Esophagus squamous epithelium (tissue), 5 donors: ENCODE measurements at regions not wholly inside any gene's neighbourhood (a gene's known extent, or its start where the extent isn't known, plus 50 kb on each side); places are given as distances from the start of the nearest gene placed in this dataset.

ENCODE experiments used
- DNase-seq: peaks from one replicate; lab custom pipeline; 2025; lab: John Stamatoyannopoulos, UW
- H3K27ac ChIP-seq, 4 donors: fragments of 200-600 bp; sonication (generic); one replicate each; pipeline ENCODE4 v1.5.1; 2016 to 2019; ENCODE audit warnings: mild to moderate bottlenecking in 1 of 4
- H3K27me3 ChIP-seq, 4 donors: fragments of 200-600 bp; sonication (generic); 1 replicate in 3 of 4; 2 replicates in 1 of 4; pipeline versions ENCODE4 v1.5.1 to v1.6.0; 2017 to 2021; ENCODE audit warnings: antibody characterized with exemption in 1 of 4
- H3K36me3 ChIP-seq, 3 donors: fragments of 200-600 bp; sonication (generic); one replicate each; pipeline ENCODE4 v1.5.1; 2016 to 2019
- H3K4me1 ChIP-seq, 3 donors: fragments of 200-600 bp; sonication (generic); one replicate each; pipeline ENCODE4 v1.5.1; 2017 to 2019
- H3K4me3 ChIP-seq, 4 donors: fragments of 200-600 bp; sonication (generic); 1 replicate in 3 of 4; 2 replicates in 1 of 4; pipeline ENCODE4 v1.5.1; 2016 to 2019; ENCODE audit warnings: mild to moderate bottlenecking in 2 of 4, moderate library complexity in 1 of 4
- H3K9me3 ChIP-seq, 3 donors: fragments of 200-600 bp; sonication (generic); one replicate each; pipeline ENCODE4 v1.5.1; 2016 to 2019
- POLR2A ChIP-seq, 4 donors: fragments of 450-650 bp; IDR thresholded peaks; one replicate each; pipeline ENCODE4 v1.6.1; 2017; ENCODE audit warnings: antibody characterized with exemption in 4 of 4, mild to moderate bottlenecking in 4 of 4, moderate library complexity in 3 of 4
- WGBS, 2 donors: methylation state at CpG; one replicate each; pipeline ENCODE4 v1.1.5; 2018; 5-methylcytosine and 5-hydroxymethylcytosine counted together
- intact Hi-C: fragments of 100-400 bp; cut with DNase I; formaldehyde crosslinking; loops from one replicate; pipeline ENCODE4 v1.15.0; 2022
- TF ChIP-seq, protein P1 (sequence below), 6 experiments: fragments of 450-650 bp in 4 of 6; fragments of 200-600 bp in 2 of 6; sonication (generic) in 2 of 6; IDR thresholded peaks; one replicate each; pipeline ENCODE4 v1.5.1; 2016 to 2019; ENCODE audit warnings: antibody characterized with exemption in 6 of 6, mild to moderate bottlenecking in 4 of 6, moderate library complexity in 4 of 6
- donor health status: DM: yes; HTN: yes; CAD: no.

DNA sequence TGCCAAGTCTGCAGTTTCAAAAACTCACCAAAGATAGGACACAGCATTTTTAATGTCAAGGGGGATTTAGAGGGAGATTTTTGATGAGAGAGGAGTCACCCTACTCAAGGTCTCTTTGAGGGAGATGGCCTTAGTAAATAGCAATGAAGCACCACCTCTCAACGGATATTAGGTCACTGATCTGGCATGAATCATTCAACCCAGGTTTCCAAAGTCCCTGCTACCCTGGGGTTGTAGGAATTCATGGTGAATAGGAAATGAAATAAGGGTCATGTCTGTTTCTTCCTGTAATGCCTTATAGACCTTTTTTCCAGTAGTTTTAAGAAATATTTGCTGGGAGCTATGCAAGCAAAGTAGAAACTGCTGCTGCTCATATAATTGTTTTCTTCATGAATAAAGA lies 2154.9 kb downstream of the LRRC4C start:
- 33 to 57% methylated on average over 1 of the region's 1 CpG for WGBS, 2 donors
- DNase-seq = no peak
- H3K9me3 ChIP-seq = peaks cover 0 to 9% (median 0%) of the 10 kb centered on the region in 3 donors
- intact Hi-C loops = no loop called here
- no peaks in the 10 kb centered on the region for H3K36me3 ChIP-seq
- no peaks in the 10 kb centered on the region for H3K27me3 ChIP-seq
- H3K27ac ChIP-seq = no peak overlapping the region
- no peaks in the 10 kb centered on the region for H3K4me1 ChIP-seq
- TF ChIP-seq, protein P1, sequence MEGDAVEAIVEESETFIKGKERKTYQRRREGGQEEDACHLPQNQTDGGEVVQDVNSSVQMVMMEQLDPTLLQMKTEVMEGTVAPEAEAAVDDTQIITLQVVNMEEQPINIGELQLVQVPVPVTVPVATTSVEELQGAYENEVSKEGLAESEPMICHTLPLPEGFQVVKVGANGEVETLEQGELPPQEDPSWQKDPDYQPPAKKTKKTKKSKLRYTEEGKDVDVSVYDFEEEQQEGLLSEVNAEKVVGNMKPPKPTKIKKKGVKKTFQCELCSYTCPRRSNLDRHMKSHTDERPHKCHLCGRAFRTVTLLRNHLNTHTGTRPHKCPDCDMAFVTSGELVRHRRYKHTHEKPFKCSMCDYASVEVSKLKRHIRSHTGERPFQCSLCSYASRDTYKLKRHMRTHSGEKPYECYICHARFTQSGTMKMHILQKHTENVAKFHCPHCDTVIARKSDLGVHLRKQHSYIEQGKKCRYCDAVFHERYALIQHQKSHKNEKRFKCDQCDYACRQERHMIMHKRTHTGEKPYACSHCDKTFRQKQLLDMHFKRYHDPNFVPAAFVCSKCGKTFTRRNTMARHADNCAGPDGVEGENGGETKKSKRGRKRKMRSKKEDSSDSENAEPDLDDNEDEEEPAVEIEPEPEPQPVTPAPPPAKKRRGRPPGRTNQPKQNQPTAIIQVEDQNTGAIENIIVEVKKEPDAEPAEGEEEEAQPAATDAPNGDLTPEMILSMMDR (IDR thresholded peaks at IDR 0.05) = no peak
- TF ChIP-seq POLR2A (IDR thresholded peaks at IDR 0.05) = no peak
- no peak overlapping the region for H3K4me3 ChIP-seq

DNA sequence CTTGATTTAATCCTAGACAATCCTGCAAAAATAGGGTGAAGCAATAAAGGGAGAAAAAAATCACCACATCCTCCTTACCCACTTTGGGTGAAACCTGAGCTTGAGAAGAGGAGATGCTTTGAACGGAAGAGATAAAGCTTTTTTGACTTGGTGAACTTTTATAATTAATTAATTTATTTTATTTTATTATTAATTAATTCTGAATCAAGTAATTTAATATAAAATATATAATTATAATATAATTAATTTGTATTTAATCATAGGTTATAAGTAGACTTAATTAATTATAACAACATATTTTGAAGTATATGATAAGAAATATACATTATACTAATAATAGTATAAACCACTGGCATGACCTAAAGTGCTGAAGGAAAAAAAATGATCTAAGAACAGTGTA lies 2164.8 kb downstream of the LRRC4C start:
- intact Hi-C loops = no loop called here
- WGBS, 2 donors = 71 to 73% methylated on average over 1 of the region's 1 CpG
- no peak overlapping the region for H3K27ac ChIP-seq
- no peaks in the 10 kb centered on the region for H3K9me3 ChIP-seq
- H3K36me3 ChIP-seq = no peaks in the 10 kb centered on the region
- H3K4me1 ChIP-seq = no peaks in the 10 kb centered on the region
- no peak for DNase-seq
- H3K4me3 ChIP-seq = no peak overlapping the region
- no peaks in the 10 kb centered on the region for H3K27me3 ChIP-seq
- no peak for TF ChIP-seq POLR2A (IDR thresholded peaks at IDR 0.05)
- TF ChIP-seq, protein P1 (IDR thresholded peaks at IDR 0.05) = no peak

DNA sequence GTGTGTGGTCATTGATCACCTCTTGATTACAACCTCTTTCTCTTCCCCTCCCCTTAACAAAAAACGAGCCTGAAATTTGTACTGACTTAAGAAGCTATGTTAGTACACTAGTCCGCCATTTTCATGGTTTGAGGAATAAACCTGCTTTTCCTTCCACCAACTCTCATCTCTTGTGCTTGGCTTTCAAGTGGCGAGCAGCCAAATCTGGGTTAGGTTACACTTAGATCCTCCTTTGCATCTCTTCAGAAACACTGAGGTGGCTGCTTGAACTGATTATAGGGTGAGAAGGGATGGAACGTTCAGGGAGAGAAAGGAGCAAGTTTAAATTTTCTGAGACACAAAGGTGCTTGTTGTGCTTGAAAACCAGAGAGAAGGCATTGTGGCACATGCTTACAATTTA lies 2171.4 kb downstream of the LRRC4C start:
- no peak for DNase-seq
- peaks cover 0 to 8% (median 0%) of the 10 kb centered on the region in 3 donors for H3K9me3 ChIP-seq
- no peak overlapping the region for H3K4me3 ChIP-seq
- TF ChIP-seq, protein P1 (IDR thresholded peaks at IDR 0.05) = no peak
- TF ChIP-seq POLR2A (IDR thresholded peaks at IDR 0.05) = no peak
- H3K27ac ChIP-seq = no peak overlapping the region
- H3K4me1 ChIP-seq = no peaks in the 10 kb centered on the region
- H3K27me3 ChIP-seq = no peaks in the 10 kb centered on the region
- H3K36me3 ChIP-seq = no peaks in the 10 kb centered on the region
- 46 to 52% methylated on average over 4 of the region's 4 CpGs for WGBS, 2 donors
- intact Hi-C loops = no loop called here

DNA sequence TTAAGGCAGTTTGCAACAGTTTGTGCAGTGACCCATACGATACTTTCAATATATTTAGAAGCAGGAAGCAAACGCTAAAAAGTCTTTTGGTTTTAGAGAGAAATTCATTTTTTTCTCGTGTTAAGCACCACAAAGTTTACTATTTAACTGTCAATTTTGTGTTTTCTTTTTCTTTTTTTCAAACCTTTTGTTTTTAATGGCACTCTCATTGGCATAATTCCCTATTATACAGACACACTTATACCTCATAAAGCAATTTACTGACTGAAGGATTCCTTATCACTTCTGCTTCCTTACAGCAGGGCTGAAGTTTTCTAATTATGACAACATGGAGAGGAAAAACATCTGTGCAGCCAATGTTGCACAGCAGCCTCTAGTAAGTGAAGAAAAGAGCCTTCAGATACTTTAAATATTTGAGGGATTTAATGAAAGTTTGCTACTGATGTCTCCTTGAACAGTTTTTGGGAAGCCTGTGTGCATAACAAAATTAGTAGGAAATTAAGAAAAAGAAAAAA lies 2191.2 kb downstream of the LRRC4C start:
- no peaks in the 10 kb centered on the region for H3K9me3 ChIP-seq
- no peak overlapping the region for H3K27ac ChIP-seq
- no peak for TF ChIP-seq POLR2A (IDR thresholded peaks at IDR 0.05)
- TF ChIP-seq, protein P1 (IDR thresholded peaks at IDR 0.05) = no peak
- intact Hi-C loops = no loop called here
- no peaks in the 10 kb centered on the region for H3K4me1 ChIP-seq
- H3K27me3 ChIP-seq = no peaks in the 10 kb centered on the region
- no peak for DNase-seq
- no peak overlapping the region for H3K4me3 ChIP-seq
- H3K36me3 ChIP-seq = no peaks in the 10 kb centered on the region
- 27 to 40% methylated on average over 3 of the region's 3 CpGs for WGBS, 2 donors

DNA sequence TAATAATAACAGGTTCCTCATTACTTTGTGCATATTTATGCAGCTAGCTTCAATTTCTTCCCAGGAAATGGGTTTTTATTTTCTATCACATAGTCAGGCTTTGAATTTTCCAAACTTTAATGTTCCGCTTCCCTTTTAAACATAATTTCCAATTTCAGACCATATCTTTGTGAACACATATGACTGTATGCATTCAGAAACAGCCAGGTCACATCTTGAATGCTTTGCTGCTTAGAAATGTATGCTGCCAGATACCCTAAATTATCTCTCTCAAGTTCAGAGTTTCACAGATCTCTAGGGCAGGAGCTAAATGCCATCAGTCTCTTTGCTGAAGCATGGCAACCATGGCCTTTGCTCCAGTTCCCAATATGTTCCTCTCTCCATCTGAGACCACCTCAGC lies 2203.8 kb downstream of the LRRC4C start:
- Histone ChIP-seq H3K9me3 (peaks cover 0 to 29% (median 0%) of the 10 kb centered on the region in 3 donors), H3K27ac (no peak overlapping the region), H3K36me3 (no peaks in the 10 kb centered on the region), H3K27me3 (no peaks in the 10 kb centered on the region), H3K4me3 (no peak overlapping the region), H3K4me1 (no peaks in the 10 kb centered on the region)
- whole genome bisulfite sequencing, 2 donors = 94 to 100% methylated on average over 1 of the region's 1 CpG
- TF ChIP-seq, protein P1 (IDR thresholded peaks at IDR 0.05) = no peak
- no peak for TF ChIP-seq POLR2A (IDR thresholded peaks at IDR 0.05)
- intact Hi-C loops = no loop called here
- DNase-seq = no peak
